HCT116 (cell line): ENCODE measurements at regions not wholly inside any gene's neighbourhood (a gene's known extent, or its start where the extent isn't known, plus 50 kb on each side); places are given as distances from the start of the nearest gene placed in this dataset.

Experiments used
- ATAC-seq: fragments of 200-7000 bp; cut with Tn5 transposase; 2 replicates; pipeline ENCODE4 v1.9.1; 2020; ENCODE audit warnings: mild to moderate bottlenecking, moderate library complexity
- BruUV-seq: library from RNA; stranded (reverse); fragments of 400-500 nt; replicated peaks from 2 replicates; lab custom pipeline; 2021; lab: Mats Ljungman, UMichigan
- CTCF ChIA-PET: fragments of 300-600 bp; sonication (Branson Sonifier 250); formaldehyde crosslinking; loops from one replicate; lab custom pipeline; 2021; ENCODE audit warnings: antibody characterized with exemption; lab: Charles Lee
- POLR2A ChIA-PET: fragments of 300-600, 350-600 bp; sonication (Branson Sonifier 250); formaldehyde crosslinking; loops from one replicate; lab custom pipeline; 2021; ENCODE audit warnings: antibody characterized with exemption; lab: Charles Lee
- RAD21 ChIA-PET, 2 experiments: fragments of 300-600 bp; sonication (Branson Sonifier 250); formaldehyde crosslinking; loops; one replicate each; lab custom pipeline; 2023; ENCODE audit warnings: low total read pairs in 2 of 2; ENCODE audit not compliant: uncharacterized antibody in 2 of 2, unreplicated experiment in 2 of 2, low non-redundant PET in 1 of 2; lab: Charles Lee
- DNase-seq: peaks from one replicate; pipeline ENCODE4 v3.0.0-alpha.2; 2010; ENCODE audit warnings: low read depth, low spot score
- H2AFZ ChIP-seq: fragments of 200-600 bp; shearing (Covaris generic), sonication (generic); 2 replicates; pipeline ENCODE4 v1.6.1; 2017; ENCODE audit warnings: low read depth, mixed run types, mixed read lengths, antibody characterized with exemption, low read length; ENCODE audit not compliant: poor library complexity, severe bottlenecking
- H3K27ac ChIP-seq: 2 replicates; pipeline ENCODE4 v1.5.1; 2012; ENCODE audit warnings: low read depth, low read length
- H3K27me3 ChIP-seq: fragments of 200-600 bp; sonication (generic); 2 replicates; pipeline ENCODE4 v1.6.1; 2016; ENCODE audit warnings: mixed run types, low read length, mixed read lengths; ENCODE audit not compliant: insufficient read depth
- H3K36me3 ChIP-seq, 2 experiments: fragments of 200-500 bp in 1 of 2; fragments of 200-600 bp in 1 of 2; sonication (Bioruptor generic) in 1 of 2; sonication (generic) in 1 of 2; 2 replicates each; pipeline versions ENCODE4 v1.5.1 to v1.6.1; 2014 to 2016; ENCODE audit warnings: low read length in 2 of 2, inconsistent platforms in 1 of 2, mixed read lengths in 1 of 2, mixed run types in 1 of 2; ENCODE audit not compliant: insufficient read depth in 2 of 2, control insufficient read depth in 1 of 2
- H3K4me1 ChIP-seq, 2 experiments: fragments of 200-600 bp in 1 of 2; sonication (generic) in 1 of 2; 2 replicates each; pipeline versions ENCODE4 v1.5.1 to v1.6.1; 2012 to 2017; ENCODE audit warnings: low read length in 2 of 2, inconsistent platforms in 1 of 2, mild to moderate bottlenecking in 1 of 2, mixed read lengths in 1 of 2, mixed run types in 1 of 2, moderate library complexity in 1 of 2; ENCODE audit not compliant: insufficient read depth in 2 of 2, control insufficient read depth in 1 of 2
- H3K4me2 ChIP-seq: fragments of 200-600 bp; sonication (generic); 2 replicates; pipeline ENCODE4 v1.6.1; 2017; ENCODE audit warnings: mixed run types, low read length, mixed read lengths
- H3K4me3 ChIP-seq, 2 experiments: fragments of 200-600 bp in 1 of 2; sonication (generic) in 1 of 2; replicated peaks in 1 of 2; 2 replicates each; pipeline ENCODE4 v1.5.1; 2011 to 2016; ENCODE audit warnings: low read length in 2 of 2, control low read depth in 1 of 2, low read depth in 1 of 2, mild to moderate bottlenecking in 1 of 2, mixed read lengths in 1 of 2, mixed run types in 1 of 2
- H3K79me2 ChIP-seq: fragments of 200-600 bp; sonication (generic); 2 replicates; pipeline ENCODE4 v1.6.1; 2017; ENCODE audit warnings: mild to moderate bottlenecking, mixed run types, low read length, moderate library complexity, mixed read lengths; ENCODE audit not compliant: insufficient read depth
- H3K9ac ChIP-seq: fragments of 200-600 bp; sonication (generic); 2 replicates; pipeline ENCODE4 v1.6.1; 2016; ENCODE audit warnings: low read length, mixed read lengths
- H3K9me2 ChIP-seq: fragments of 200-600 bp; sonication (generic), shearing (Covaris generic); 2 replicates; pipeline ENCODE4 v1.6.1; 2017; ENCODE audit warnings: mixed run types, mild to moderate bottlenecking, moderate library complexity; ENCODE audit not compliant: insufficient read depth
- H3K9me3 ChIP-seq, 2 experiments: fragments of 200-500 bp in 1 of 2; fragments of 200-600 bp in 1 of 2; sonication (Bioruptor generic) in 1 of 2; sonication (generic) in 1 of 2; 2 replicates each; pipeline ENCODE4 v1.6.1; 2014 to 2017; ENCODE audit warnings: low read length in 2 of 2, mixed read lengths in 2 of 2, inconsistent platforms in 1 of 2, low read depth in 1 of 2, mild to moderate bottlenecking in 1 of 2, mixed run types in 1 of 2, moderate library complexity in 1 of 2; ENCODE audit not compliant: control insufficient read depth in 1 of 2, insufficient read depth in 1 of 2
- H4K20me1 ChIP-seq: fragments of 200-600 bp; sonication (generic), shearing (Covaris generic); 2 replicates; pipeline ENCODE4 v1.6.1; 2017; ENCODE audit warnings: mixed run types, mild to moderate bottlenecking, moderate library complexity; ENCODE audit not compliant: insufficient read depth
- ATF3 ChIP-seq: IDR thresholded peaks from 2 replicates; pipeline ENCODE4 v1.6.1; 2012
- CEBPB ChIP-seq: IDR thresholded peaks from 2 replicates; pipeline ENCODE4 v1.6.1; 2012; ENCODE audit warnings: low read depth
- CTCF ChIP-seq, 3 experiments: fragments of 200-600 bp in 1 of 3; sonication (generic) in 1 of 3; IDR thresholded peaks in 2 of 3; conservative IDR thresholded peaks in 1 of 3; 2 replicates each; pipeline ENCODE4 v1.5.1; 2012 to 2017; ENCODE audit warnings: low read depth in 2 of 3, low read length in 2 of 3, antibody characterized with exemption in 1 of 3, borderline replicate concordance in 1 of 3, control low read depth in 1 of 3, mild to moderate bottlenecking in 1 of 3, mixed read lengths in 1 of 3, mixed run types in 1 of 3, moderate library complexity in 1 of 3; ENCODE audit not compliant: insufficient read depth in 1 of 3
- EGR1 ChIP-seq: IDR thresholded peaks from 2 replicates; pipeline ENCODE4 v1.6.1; 2012; ENCODE audit warnings: low read depth
- ELF1 ChIP-seq: IDR thresholded peaks from 2 replicates; pipeline ENCODE4 v1.6.1; 2012; ENCODE audit warnings: low read depth, borderline replicate concordance
- EZH2 ChIP-seq: fragments of 200-600 bp; sonication (generic); IDR thresholded peaks from 2 replicates; pipeline ENCODE4 v1.6.1; 2017; ENCODE audit warnings: antibody characterized with exemption, mixed run types
- FOSL1 ChIP-seq: IDR thresholded peaks from 2 replicates; pipeline ENCODE4 v1.6.1; 2012; ENCODE audit warnings: low read depth
- JUND ChIP-seq: IDR thresholded peaks from 2 replicates; pipeline ENCODE4 v1.6.1; 2012
- MAX ChIP-seq: IDR thresholded peaks from 2 replicates; pipeline ENCODE4 v1.6.1; 2012
- POLR2A ChIP-seq: IDR thresholded peaks from 2 replicates; pipeline ENCODE4 v1.7.0; 2011; ENCODE audit warnings: borderline replicate concordance; ENCODE audit not compliant: insufficient read depth, insufficient read length; ENCODE audit errors: extremely low read depth
- REST ChIP-seq: IDR thresholded peaks from 2 replicates; pipeline ENCODE4 v1.6.1; 2012; ENCODE audit warnings: low read depth
- SIN3A ChIP-seq: IDR thresholded peaks from 2 replicates; pipeline ENCODE4 v1.6.1; 2012; ENCODE audit warnings: low read depth
- SP1 ChIP-seq: IDR thresholded peaks from 2 replicates; pipeline ENCODE4 v1.6.1; 2012; ENCODE audit warnings: low read depth
- SRF ChIP-seq: IDR thresholded peaks from 2 replicates; pipeline ENCODE4 v1.6.1; 2012; ENCODE audit warnings: low read depth
- YY1 ChIP-seq: IDR thresholded peaks from 2 replicates; pipeline ENCODE4 v1.6.1; 2011; ENCODE audit warnings: low read length, low read depth, moderate library complexity, mild to moderate bottlenecking; ENCODE audit not compliant: insufficient replicate concordance; ENCODE audit errors: extremely low read depth
- intact Hi-C: fragments of 100-400 bp; cut with micrococcal nuclease; formaldehyde crosslinking; loops from 2 replicates; pipeline ENCODE4 v1.10.0; 2022

GRCh38 chr21:39010629-39011404, 172.4 kb downstream of the PSMG1 start (continued):
- TF ChIP-seq REST (no peak), SP1 (no peak), MAX (no peak), EGR1 (no peak)
- TF ChIP-seq, all 23 proteins: peak for 0

GRCh38 chr21:39009587-39010225, 173.5 kb downstream of the PSMG1 start:
- DNase-seq = no peak
- TF ChIP-seq JUND = no peak
- TF ChIP-seq SIN3A = no peak
- TF ChIP-seq FOSL1 = no peak
- no peak for TF ChIP-seq POLR2A
- no peak for TF ChIP-seq ATF3
- no peak for TF ChIP-seq SRF
- TF ChIP-seq REST = no peak
- no peak for TF ChIP-seq EZH2
- TF ChIP-seq ELF1 = no peak
- no peak for TF ChIP-seq CEBPB
- TF ChIP-seq CTCF (IDR thresholded peaks at IDR 0.05 in 2 of 3, conservative IDR thresholded peaks at IDR 0.05 in 1 of 3; ENCODE audit: borderline replicate concordance in 1 of 3, insufficient read depth in 1 of 3, low read depth in 2 of 3, low read length in 2 of 3) = no peak
- TF ChIP-seq YY1 = no peak

More at GRCh38 chr21:39009587-39010225, 173.5 kb downstream of the PSMG1 start:
- Histone ChIP-seq H3K27ac (no peak overlapping the region), H3K9ac (no peak overlapping the region), H3K27me3 (no peaks in the 10 kb centered on the region), H3K4me1 (peaks cover 0 to under 1% of the 10 kb centered on the region in 2 experiments; a peak in 1 of 4 replicates), H3K9me3 (no peaks in the 10 kb centered on the region), H3K36me3 (no peaks in the 10 kb centered on the region), H2AFZ (no peak overlapping the region), H4K20me1 (no peaks in the 10 kb centered on the region), H3K4me3 (no peak overlapping the region), H3K4me2 (no peak overlapping the region), H3K9me2 (no peaks in the 10 kb centered on the region), H3K79me2 (no peaks in the 10 kb centered on the region)
- no peak for ATAC-seq
- intact Hi-C loops = no loop called here
- ChIA-PET CTCF (no interaction called here), POLR2A (no interaction called here), RAD21 (no interaction called here)
- no TSS peak for BruUV-seq
